SK-N-MC (cell line): ENCODE measurements at regions not wholly inside any gene's neighbourhood (a gene's known extent, or its start where the extent isn't known, plus 50 kb on each side); places are given as distances from the start of the nearest gene placed in this dataset.

Experiments
- DNase-seq: peaks from one replicate; pipeline ENCODE4 v3.0.0-alpha.2; 2011; ENCODE audit warnings: low read depth, low spot score
- H3K27ac ChIP-seq: fragments of 200-600 bp; sonication (generic); 2 replicates; pipeline ENCODE4 v1.5.1; 2016; ENCODE audit warnings: mixed run types
- H3K36me3 ChIP-seq: fragments of 200-600 bp; sonication (generic); 2 replicates; pipeline ENCODE4 v1.6.1; 2017; ENCODE audit warnings: antibody characterized with exemption, low read length, mixed read lengths; ENCODE audit not compliant: insufficient read depth
- H3K4me3 ChIP-seq: fragments of 200-600 bp; sonication (generic); 2 replicates; pipeline ENCODE4 v1.5.1; 2016
- H3K9ac ChIP-seq: fragments of 200-600 bp; sonication (generic); 2 replicates; pipeline ENCODE4 v1.8.0; 2017; ENCODE audit warnings: mixed run types, mixed read lengths; ENCODE audit not compliant: insufficient read length
- H3K9me3 ChIP-seq: fragments of 200-600 bp; sonication (generic); 2 replicates; pipeline ENCODE4 v1.6.1; 2017; ENCODE audit warnings: low read depth, mild to moderate bottlenecking, antibody characterized with exemption, low read length, moderate library complexity, mixed read lengths
- EZH2 ChIP-seq: fragments of 200-600 bp; sonication (generic); IDR thresholded peaks from one replicate; pipeline ENCODE4 v1.6.1; 2017; ENCODE audit warnings: antibody characterized with exemption
- FOXP2 ChIP-seq: optimal IDR thresholded peaks from 2 replicates; pipeline ENCODE3; 2011; ENCODE audit warnings: mild to moderate bottlenecking, moderate library complexity; ENCODE audit not compliant: insufficient read depth; ENCODE audit errors: extremely low read length, control extremely low read depth
- POLR2AphosphoS5 ChIP-seq: IDR thresholded peaks from 2 replicates; pipeline ENCODE4 v1.6.1; 2012; ENCODE audit warnings: mild to moderate bottlenecking, low read depth, low read length, borderline replicate concordance

GRCh38 chr15:96418146-96418545, 87.6 kb downstream of the NR2F2 start:
- Histone ChIP-seq H3K9me3 (no peaks in the 10 kb centered on the region), H3K4me3 (no peak overlapping the region), H3K36me3 (no peaks in the 10 kb centered on the region), H3K9ac (no peak overlapping the region), H3K27ac (no peak overlapping the region)
- TF ChIP-seq POLR2AphosphoS5 (no peak), FOXP2 (no peak)
- DNase-seq = no peak

- Histone ChIP-seq H3K9me3 (no peaks in the 10 kb centered on the region), H3K27ac (no peak overlapping the region), H3K9ac (no peak overlapping the region), H3K4me3 (no peak overlapping the region), H3K36me3 (no peaks in the 10 kb centered on the region)
- no peak for DNase-seq
- no peak for TF ChIP-seq EZH2
- TF ChIP-seq POLR2AphosphoS5 = no peak
- no peak for TF ChIP-seq FOXP2
These were observed 90.7 kb downstream of the NR2F2 start for GRCh38 chr15:96421178-96421601.

GRCh38 chr15:96422125-96422524, 91.6 kb downstream of the NR2F2 start:
- Histone ChIP-seq H3K9ac (no peak overlapping the region), H3K36me3 (no peaks in the 10 kb centered on the region), H3K27ac (no peak overlapping the region), H3K4me3 (no peak overlapping the region), H3K9me3 (no peaks in the 10 kb centered on the region)
- no peak for DNase-seq
- TF ChIP-seq EZH2 = no peak
- no peak for TF ChIP-seq POLR2AphosphoS5
- no peak for TF ChIP-seq FOXP2

GRCh38 chr15:96424674-96425073, 94.2 kb downstream of the NR2F2 start:
- H3K9me3 ChIP-seq = no peaks in the 10 kb centered on the region
- no peak for DNase-seq
- no peak overlapping the region for H3K4me3 ChIP-seq
- no peak for TF ChIP-seq FOXP2
- TF ChIP-seq EZH2 = no peak
- no peak for TF ChIP-seq POLR2AphosphoS5
- H3K9ac ChIP-seq = no peak overlapping the region
- no peak overlapping the region for H3K27ac ChIP-seq
- H3K36me3 ChIP-seq = no peaks in the 10 kb centered on the region

GRCh38 chr15:96428742-96429141, 98.2 kb downstream of the NR2F2 start:
- no peaks in the 10 kb centered on the region for H3K36me3 ChIP-seq
- H3K4me3 ChIP-seq = no peak overlapping the region
- H3K9ac ChIP-seq = no peak overlapping the region
- no peak for DNase-seq
- TF ChIP-seq FOXP2 (no peak), POLR2AphosphoS5 (no peak), EZH2 (no peak)
- no peaks in the 10 kb centered on the region for H3K9me3 ChIP-seq
- H3K27ac ChIP-seq = no peak overlapping the region

GRCh38 chr15:96431786-96432185, 101.3 kb downstream of the NR2F2 start:
- H3K27ac ChIP-seq = no peak overlapping the region
- H3K9ac ChIP-seq = no peak overlapping the region
- TF ChIP-seq POLR2AphosphoS5 (no peak), EZH2 (no peak), FOXP2 (no peak)
- H3K36me3 ChIP-seq = no peaks in the 10 kb centered on the region
- H3K4me3 ChIP-seq = no peak overlapping the region
- DNase-seq = no peak
- H3K9me3 ChIP-seq = no peaks in the 10 kb centered on the region

GRCh38 chr15:96435022-96435421, 104.5 kb downstream of the NR2F2 start:
- DNase-seq = no peak
- Histone ChIP-seq H3K9ac (no peak overlapping the region), H3K4me3 (no peak overlapping the region), H3K9me3 (no peaks in the 10 kb centered on the region), H3K36me3 (no peaks in the 10 kb centered on the region), H3K27ac (no peak overlapping the region)
- TF ChIP-seq FOXP2 = no peak
- TF ChIP-seq EZH2 = no peak
- no peak for TF ChIP-seq POLR2AphosphoS5

- TF ChIP-seq EZH2 (no peak), FOXP2 (no peak), POLR2AphosphoS5 (no peak)
These were observed 105.3 kb downstream of the NR2F2 start for GRCh38 chr15:96435841-96436240.

GRCh38 chr15:96440978-96441377, 110.5 kb downstream of the NR2F2 start:
- TF ChIP-seq POLR2AphosphoS5 (no peak), FOXP2 (no peak), EZH2 (no peak)

More at GRCh38 chr15:96435841-96436240, 105.3 kb downstream of the NR2F2 start:
- Histone ChIP-seq H3K9ac (no peak overlapping the region), H3K9me3 (no peaks in the 10 kb centered on the region), H3K27ac (no peak overlapping the region), H3K36me3 (no peaks in the 10 kb centered on the region), H3K4me3 (no peak overlapping the region)
- no peak for DNase-seq

More at GRCh38 chr15:96440978-96441377, 110.5 kb downstream of the NR2F2 start:
- no peak overlapping the region for H3K4me3 ChIP-seq
- no peak overlapping the region for H3K27ac ChIP-seq
- H3K9me3 ChIP-seq = no peaks in the 10 kb centered on the region
- H3K36me3 ChIP-seq = no peaks in the 10 kb centered on the region
- no peak overlapping the region for H3K9ac ChIP-seq
- no peak for DNase-seq
